Heart left ventricle (tissue), 13 donors: ENCODE measurements at regions not wholly inside any gene's neighbourhood (a gene's known extent, or its start where the extent isn't known, plus 50 kb on each side); places are given as distances from the start of the nearest gene placed in this dataset.

Experiments used
- CTCF ChIP-seq, 12 donors: fragments of 200-600 bp; sonication (generic) in 4 of 12; IDR thresholded peaks; one replicate each; pipeline versions ENCODE4 v1.5.0 to v1.8.0; 2018 to 2022; ENCODE audit warnings: antibody characterized with exemption in 12 of 12, mild to moderate bottlenecking in 5 of 12
- POLR2A ChIP-seq, 2 donors: fragments of 450-650 bp; IDR thresholded peaks; one replicate each; pipeline ENCODE4 v1.6.1; 2017; ENCODE audit warnings: antibody characterized with exemption in 2 of 2, mild to moderate bottlenecking in 2 of 2, moderate library complexity in 2 of 2
- donor health status: ischemic (EF 13 %, LVEDD 7.1; RV severe dilation, severe dysfunction).
- donor health status: DM: no; HTN: yes; CAD: no.
- donor health status: DM: no; HTN: no; CAD: no.
- donor health status: ischemic (EF 25% LVEDD 6.9; RV normal size, moderate dysfunction).
- donor health status: ischemic (EF 25% LVEDD 5.7; RV mildly dilated, moderate dysfunction).
- donor health status: ischemic (EF 35%, LVEDD 5.7; RV mildly dilated, moderate dysfunction).
- donor health status: nonischemic (EF 11% LVEDD 7.7; RV severe dilation, severe dysfunction).
- donor health status: DM: yes; HTN: yes; CAD: no.
- donor health status: PGD.
- donor health status: ischemic (EF 29% LVEDD 5.4; RV normal size, mild dysfunction).
- donor health status: nonischemic (EF 23%, LVEDD 6.1; RV moderate dilation, normal function).

DNA sequence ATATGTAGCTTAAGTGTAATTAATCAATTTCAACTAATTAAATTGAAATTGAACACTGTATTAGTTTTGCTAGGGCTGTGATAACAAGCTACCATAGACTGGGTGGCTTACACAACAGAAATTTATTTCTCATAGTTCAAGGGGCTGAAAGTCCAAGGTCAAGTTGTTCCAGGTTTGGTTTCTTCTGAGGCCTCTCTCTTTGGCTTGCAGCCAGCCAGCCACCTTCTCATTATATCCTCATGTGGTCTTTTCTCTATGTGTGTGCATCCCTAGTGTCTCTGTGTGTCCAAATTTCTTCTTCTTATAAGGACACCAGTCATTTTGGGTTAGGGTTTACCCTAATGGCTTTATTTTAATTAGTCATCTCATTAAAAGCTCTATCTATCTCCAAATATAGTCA is 611.7 kb downstream of the UTRN start:
- TF ChIP-seq CTCF (IDR thresholded peaks at IDR 0.05), result no peak
- TF ChIP-seq POLR2A (IDR thresholded peaks at IDR 0.05), result no peak
